ENCODE measurements at regions not wholly inside any gene's neighbourhood (a gene's known extent, or its start where the extent isn't known, plus 50 kb on each side); places are given as distances from the start of the nearest gene placed in this dataset.
"Not testable (repeated sequence)": the region's sequence is repeated elsewhere in the genome, so short reads cannot be mapped to it uniquely, and the experiment has no call there.

DNA sequence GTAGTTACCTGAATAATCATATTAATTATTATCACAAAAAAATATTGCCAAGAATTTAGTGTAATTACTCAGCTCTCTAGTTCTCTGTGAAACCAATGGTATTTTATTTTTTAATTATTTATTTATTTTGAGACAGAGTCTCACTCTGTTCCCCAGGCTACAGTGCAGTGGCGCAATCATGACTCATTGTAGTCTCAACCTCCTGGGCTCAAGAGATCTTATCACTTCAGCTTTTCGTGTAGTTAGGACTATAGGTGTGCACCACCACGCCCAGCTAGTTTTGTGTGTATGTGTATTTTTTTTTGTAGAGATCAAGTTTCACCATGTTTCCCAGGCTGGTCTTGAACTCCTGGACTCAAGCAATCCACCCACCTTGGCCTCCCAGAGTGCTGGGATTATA is 440.4 kb upstream of the CDH20 start:
- DNase-seq (ENCODE audit: low read depth): peak; percentile 68

DNA sequence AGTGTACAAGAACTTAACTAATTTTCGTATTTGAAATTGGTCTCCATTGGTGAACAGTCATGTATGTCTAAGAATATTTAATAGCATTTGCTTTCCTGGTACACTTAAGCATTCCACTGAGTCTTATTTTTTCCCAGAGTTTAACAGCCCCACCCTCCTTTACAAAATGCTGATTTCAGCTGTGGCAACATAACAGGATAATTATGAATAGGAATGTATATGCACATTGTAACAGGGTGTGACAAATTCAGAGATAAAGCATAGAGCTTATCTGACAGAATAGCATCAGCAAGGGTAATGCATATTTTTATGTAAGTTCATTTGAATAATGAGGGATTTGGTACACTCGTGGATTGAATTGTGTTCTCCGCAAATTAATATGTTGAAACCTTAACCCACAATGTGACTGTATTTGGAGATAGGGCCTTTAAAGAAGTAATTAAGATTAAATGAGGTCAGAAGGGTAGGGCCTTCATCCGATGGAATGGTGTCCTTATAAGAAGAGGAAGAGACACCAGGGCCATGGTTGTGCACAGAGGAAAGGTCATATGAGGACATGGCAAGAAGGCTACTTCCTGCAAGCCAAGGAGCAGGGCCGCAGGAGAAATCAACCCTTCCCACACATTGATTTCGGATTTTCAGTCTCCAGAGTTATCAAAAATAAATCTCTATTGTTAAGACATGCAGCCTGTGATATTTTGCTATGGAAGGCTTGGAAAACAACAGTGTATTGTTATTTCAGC is 439.7 kb upstream of the CDH20 start:
- DNase-seq (ENCODE audit: low read depth): no peak

DNA sequence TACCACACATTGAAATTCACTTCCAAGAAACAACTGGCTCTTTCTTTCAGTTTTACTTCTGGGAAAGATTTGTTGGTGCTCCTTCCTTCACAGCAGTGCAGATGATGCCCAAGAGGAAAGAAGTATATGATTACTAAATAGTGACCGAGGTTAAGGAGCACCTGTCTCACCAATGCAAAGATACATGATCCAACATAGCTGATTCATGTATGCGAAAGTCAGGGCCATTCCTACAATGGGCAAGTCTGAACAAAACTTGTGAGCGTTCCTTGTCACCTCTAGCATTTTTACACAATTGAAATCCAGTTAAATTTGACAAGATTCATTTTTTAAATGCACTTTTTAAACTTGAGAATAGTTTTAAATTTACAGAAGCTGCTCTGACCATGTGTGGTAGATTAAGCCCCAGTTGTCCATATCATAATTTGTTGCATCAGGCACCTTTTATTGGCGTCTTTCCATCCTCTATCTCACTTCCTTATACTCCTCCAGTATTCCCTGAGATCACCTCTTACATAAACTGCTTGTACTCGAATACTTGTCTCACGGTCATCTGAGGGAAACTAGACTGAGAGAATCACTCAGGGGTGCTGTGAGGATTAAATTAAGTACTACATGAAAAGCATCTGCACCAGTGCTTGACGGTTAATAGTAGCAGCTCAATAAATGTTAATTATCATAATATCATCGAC is 438.8 kb upstream of the CDH20 start:
- no peak for DNase-seq (ENCODE audit: low read depth)

DNA sequence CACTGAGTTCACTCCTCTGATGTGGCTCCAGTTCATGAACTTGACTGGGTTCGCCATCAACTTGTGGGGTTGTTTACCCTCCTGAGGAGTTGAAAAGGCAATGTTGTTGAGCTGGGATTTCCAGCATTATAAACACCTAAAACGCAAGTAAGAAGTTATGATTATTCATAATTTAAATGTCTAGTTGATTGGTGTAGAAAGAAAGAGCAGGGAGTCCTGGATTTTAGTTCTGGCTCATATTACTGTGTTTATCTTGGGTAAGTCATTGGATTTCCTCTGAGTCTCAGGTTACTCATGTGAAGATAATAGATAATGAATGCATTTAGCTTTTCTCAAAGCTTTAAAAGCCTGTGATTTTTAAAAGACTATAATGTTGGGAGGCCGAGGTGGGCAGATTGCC is 438.0 kb upstream of the CDH20 start:
- peak; percentile 1 for DNase-seq (ENCODE audit: low read depth)

DNA sequence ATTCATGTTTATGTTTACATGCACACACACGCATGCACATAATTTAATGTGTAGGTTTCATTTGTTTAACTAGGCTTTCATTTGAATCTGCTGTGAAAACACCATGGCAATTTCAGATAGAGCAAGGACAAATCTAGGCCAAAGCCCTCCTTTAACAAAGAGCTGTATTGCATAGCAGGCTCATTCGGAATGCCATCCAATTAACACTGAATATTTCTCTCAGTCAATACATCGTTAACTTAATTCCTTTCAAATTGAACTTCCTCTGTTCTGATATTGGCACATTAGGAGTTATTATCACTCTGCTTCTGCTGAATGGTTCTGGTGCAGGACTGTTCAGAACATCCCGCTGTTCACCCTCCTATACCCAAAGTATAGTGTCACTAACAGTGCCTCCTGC is 435.1 kb upstream of the CDH20 start:
- DNase-seq (ENCODE audit: low read depth): no peak

DNA sequence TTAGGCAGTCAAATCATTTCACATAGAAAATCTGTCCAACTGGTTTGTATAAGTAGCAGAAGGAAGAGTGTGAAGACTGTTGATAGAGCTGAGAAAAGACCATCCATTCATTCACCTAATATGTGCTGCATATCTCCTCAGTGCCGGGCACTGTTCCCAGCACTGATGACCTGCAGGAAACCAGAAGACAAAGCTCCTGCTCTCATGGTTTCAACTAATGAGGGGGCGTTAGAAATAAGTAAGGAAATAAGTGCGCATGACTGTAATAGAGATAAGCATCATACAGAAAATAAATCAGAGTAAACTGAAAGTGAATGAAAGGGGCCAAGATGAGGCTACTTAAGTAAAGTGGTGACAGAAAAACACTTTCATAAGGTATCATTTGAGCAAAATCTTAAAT is 427.5 kb upstream of the CDH20 start:
- no peak for DNase-seq (ENCODE audit: low read depth)

DNA sequence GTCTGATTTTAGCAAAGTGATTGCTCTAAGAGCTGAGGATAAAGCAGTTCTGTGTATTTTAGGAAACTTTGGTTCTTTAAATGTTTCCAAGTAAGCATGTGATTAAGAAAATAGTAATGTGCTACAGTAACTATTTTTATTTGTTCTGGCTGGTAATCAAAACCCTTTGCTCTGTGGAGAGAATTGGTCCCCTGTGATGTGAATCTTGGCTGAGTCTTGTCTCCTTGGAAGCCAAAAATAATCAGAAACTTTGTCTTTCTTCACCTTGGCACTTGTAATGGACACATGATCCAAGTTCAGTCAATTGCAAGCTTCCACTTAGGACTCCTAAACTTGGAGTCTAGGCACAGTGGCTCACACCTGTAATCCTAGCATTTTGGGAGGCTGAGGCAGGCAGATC is 422.7 kb upstream of the CDH20 start:
- peak; percentile 91 for DNase-seq (ENCODE audit: low read depth)

DNA sequence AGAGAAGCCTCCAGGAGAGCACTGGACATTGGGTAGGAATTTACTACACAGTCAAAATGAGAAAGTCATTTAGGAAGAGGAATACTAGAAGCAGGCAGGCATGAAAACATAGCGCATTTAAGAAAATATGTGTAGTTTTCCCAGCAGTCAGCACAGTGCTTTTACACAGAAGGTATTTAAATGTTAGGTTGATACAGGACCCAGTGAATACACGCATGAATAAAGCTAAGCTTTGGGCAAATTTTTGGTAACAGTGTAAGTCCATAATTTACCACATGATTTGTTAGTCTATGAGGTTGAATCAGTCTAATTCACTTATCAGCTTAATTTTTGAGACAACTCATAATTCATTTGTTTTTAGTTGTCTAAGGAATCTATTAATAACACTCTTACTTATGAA is 421.7 kb upstream of the CDH20 start:
- DNase-seq (ENCODE audit: low read depth): no peak

DNA sequence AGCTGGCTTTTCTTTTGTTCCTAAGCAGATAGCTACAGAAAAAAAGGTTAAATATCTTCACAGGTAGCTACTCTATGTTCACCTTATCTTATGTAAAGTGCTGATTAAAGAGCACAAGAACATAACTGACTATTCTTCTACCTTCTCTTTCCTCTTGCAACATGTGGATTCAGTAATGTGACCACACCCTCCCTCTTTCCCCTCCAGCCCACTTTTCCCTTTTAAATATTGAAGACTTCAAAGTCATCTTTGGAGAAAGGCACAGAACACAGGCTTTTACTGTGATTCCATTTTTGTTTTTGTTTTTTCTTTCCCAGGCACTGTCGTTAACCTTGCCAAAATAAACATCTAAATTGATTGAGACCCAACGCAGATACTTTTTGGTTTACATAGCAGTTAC is 418.1 kb upstream of the CDH20 start:
- no peak for DNase-seq (ENCODE audit: low read depth)

DNA sequence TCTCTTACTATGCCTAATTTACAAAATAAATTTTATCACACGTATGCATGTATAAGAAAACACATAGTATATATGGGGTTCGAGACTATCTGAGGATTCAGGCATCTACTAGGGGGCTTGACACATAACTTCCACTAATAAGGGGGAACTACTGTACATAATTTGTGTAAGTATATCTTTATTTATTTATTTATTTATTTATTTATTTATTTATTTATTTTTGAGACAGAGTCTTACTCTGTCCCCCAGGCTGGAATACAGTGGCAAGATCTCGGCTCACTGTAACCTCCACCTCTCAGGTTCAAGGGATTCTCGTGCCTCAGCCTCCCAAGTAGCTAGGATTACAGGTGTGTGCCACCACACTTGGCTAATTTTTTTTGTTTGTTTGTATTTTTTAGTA is 414.4 kb upstream of the CDH20 start:
- DNase-seq (ENCODE audit: low read depth): not testable (repeated sequence)

DNA sequence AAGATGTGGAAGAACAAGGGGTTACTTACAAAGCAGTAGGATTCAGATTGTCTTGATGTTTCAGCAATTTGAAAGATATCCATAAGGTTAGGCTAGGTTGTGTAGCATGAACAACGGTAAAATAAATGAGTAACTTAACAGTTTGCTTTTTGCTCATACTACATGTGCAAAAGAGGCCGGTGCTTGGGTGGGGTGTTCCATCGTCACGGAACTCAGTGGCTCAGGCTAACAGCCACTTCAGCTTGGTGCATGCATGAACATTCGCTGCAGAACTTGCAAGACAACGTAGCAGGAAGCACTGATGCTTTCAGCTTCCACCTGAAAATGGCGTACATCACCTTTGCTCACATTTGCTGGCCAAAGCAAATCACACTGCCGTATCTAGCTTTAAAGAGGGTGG is 407.3 kb upstream of the CDH20 start:
- no peak for DNase-seq (ENCODE audit: low read depth)

DNA sequence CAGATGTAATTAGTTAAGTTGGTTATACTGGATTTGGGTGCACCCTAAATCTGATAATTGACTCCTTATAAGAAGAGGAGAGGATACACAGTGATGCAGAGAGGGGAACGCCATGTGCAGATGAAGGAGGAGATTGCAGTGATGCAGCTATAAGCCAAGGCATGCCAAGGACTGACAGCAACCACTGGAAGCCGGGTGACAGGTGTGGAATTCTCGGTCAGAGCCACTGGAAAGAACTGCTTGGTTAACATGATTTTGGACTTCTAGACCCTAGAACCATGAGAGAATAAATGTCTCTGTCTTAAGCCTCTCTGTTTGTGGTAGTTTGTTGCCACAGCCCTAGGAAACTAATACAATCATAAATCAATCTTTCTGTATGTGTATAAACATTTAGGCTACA is 403.3 kb upstream of the CDH20 start:
- DNase-seq (ENCODE audit: low read depth): no peak

DNA sequence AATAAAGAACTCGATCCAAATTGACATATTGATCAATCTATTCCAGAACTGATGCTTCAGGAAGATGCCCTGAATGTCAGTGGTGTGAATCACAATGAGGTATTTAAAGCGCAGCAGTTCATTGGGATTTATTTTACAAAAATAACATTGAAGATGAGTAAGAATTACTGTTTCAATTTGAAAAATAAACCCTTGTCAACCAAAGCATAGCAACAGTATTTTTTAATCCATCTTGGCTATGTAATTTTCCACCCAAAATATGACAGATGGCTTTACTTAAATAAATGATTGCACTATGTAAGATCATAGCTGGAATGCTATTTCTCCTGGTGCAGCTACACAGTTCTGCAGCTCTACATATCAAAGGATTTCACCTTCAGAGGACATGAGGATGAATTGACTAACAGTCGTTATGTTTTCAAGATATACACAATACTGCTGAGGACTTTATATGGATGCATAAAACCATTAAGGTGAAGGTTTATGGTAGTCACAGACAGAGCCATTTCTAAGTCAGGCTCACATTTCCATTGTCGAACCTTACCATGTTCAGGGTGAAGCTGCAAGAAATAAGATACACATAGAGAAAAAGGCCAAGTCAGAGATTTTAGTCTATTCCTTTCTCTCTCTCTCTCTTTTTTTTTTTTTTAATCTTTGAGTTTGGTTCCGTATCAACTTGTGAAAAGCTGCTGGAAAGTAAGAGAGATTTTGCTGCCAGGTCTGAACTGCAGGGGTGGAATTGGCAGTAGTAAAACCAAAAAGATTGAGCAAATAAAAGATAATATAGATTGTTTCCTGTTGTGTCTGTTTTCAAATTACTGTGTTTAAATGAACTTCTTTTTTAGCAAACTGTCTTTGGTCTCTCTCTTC is 398.0 kb upstream of the CDH20 start:
- peak; percentile 87 for DNase-seq (ENCODE audit: low read depth)

DNA sequence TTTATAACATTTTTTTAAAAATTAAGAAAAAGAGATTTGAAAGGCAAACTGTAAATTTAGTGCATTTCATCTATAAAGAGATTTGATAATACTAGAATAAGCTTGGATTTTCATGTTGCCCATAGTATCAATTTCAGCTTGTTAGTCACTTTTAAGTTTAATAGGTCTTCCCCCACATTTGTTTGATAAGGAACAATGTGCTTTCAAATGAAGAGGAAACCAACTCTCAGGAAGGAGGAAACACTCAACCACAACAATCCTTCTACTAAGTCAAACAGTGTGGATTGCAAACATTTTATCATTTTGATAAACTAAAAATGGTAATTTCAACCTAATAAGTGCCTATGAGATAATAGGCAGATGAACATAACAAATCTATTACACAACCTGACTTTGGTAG is 397.1 kb upstream of the CDH20 start:
- DNase-seq (ENCODE audit: low read depth): no peak

DNA sequence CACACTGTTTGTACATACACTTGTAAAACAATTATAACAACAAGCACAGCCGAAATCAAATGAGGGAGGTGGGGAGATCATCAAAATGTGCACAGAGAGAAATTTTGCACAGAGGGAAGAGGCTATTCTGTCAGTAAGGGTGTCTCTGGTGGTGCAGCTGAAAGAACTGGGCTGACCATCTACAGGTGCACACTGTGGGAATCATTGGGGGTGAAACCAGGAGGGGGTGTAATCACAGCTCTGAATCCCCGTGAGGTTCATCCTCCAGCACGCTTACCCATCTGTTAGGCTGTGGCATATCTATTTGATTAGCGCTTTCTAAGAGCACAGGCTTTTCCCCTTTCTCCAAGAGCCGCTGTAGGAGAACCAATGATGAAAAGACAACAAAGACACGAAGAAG is 389.9 kb upstream of the CDH20 start:
- DNase-seq (ENCODE audit: low read depth): no peak

DNA sequence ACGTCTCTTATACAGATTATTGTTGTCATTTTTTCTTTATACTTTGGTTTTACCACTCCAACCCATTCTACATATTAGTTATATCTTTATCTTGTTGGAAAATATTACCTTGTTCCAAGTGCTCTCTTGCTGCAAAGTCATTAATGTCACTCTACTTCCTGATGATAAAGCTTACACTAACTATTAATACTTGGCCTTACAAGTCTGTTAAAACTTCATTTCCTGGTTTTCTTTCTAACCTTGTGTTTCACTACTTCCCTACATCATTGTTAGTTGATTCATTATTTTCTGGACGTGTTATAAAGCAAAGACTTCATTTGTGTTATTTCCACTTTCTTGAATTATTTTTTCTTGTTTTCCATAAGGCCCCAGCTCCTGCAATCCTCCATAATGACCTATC is 382.6 kb upstream of the CDH20 start:
- no peak for DNase-seq (ENCODE audit: low read depth)

DNA sequence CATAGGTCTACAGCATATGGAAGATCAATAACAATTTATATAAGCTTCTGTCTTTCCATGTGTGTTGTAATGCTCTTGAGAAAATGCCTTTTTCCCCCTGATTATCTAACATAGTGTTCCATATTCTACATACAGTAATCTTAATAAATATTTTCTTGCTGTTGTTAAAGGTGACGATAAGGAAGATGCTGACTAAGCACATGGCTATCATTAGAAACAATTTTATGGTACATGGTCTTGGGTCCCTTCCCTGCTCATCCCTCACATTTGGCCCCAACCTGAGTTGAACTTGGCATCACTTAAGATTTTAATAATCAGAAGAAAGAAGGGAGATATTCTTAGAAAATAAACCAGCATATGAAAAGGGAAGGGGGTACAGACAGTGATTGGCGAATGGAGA is 382.1 kb upstream of the CDH20 start:
- no peak for DNase-seq (ENCODE audit: low read depth)

DNA sequence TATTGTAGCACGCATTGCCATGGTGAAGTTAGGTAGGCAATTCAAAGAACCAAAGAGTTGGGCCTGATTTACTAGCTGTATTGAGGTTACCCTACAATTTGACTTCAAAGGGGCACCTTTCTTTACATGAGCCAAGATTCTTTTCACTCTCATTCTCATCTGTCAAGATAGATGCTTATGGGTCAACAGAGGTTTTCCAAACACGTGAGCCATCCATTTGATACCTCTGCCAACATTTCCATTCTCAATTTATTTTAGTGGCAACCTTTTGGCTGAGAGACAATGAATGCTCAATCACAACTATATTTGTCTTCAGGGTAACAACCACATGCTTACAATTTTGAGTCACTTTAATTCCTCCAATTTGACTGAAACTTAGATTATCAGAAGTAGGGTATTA is 370.6 kb upstream of the CDH20 start:
- no peak for DNase-seq (ENCODE audit: low read depth)

DNA sequence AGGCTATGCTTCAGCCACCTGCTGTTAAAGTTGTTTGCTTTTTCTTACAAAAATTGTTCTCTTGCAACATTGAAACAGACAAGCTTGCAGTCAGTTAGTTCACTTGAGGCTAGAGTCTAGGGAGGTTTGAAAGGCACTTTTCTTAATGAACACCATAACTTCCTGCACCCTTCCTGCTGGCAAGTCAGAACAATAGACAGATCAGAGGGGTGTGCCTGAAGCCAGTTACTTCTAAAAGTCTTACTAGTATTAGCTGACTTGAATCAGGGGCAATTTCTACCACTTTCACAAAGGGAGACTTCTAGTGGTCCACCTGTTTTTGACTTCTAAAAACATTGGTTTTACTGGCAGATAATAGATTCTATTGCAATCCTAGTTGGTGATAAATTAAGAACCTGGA is 367.4 kb upstream of the CDH20 start:
- no peak for DNase-seq (ENCODE audit: low read depth)

DNA sequence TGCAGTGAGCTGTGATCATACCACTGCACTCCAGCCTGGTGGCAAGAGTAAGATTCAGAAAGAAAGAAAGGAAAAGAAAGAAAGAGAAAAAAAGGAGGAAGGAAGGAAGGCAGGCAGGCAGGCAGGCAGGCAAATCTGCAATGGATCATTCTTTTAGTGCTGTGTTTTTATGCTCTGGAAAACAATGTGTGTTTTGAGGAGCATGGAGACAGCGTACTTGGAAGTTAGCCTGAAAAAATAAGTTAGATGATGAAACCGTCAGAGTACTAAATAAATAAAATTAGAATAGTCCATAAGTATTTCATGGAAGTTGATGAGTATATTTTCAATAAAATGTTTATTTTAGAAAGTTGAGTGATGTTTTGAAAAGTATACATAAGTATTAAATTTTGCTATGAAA is 366.4 kb upstream of the CDH20 start:
- peak; percentile 57 for DNase-seq (ENCODE audit: low read depth)

DNA sequence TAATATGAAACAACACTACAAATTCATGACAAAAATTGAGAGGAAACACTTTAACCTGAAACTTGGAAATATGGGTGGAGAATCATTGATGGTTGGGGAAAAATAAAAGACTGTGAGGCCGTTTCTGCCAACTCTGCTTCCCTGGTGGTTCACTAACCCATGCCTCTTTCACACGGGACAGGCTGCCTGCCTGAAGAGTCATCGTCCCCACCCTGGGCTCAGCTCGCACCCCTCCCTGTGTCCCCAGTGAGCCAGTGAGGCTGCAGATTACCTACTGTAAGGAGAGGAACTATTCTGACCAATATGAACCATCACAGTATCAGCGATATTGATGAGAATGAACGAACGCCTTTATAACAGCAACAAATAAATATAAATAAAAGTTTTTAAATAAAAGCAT is 357.8 kb upstream of the CDH20 start:
- DNase-seq (ENCODE audit: low read depth): peak; percentile 35

DNA sequence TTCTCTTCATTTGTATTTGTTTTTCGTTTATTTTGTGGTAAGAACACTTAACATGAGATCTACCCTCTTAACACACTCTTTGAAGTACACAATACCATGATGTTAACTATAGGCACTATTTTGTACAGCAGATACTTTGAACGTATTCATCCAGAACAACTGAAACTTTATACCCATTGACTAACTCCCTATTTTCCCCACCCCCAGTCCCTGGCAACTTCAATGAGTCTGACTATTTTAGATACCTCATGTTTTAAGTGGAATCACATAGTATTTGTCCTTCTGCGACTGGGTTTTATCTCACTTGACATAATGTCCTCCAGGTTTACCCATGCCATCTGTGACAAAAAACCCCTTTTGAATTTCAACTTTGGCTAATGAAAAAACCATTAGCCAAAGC is 356.3 kb upstream of the CDH20 start:
- DNase-seq (ENCODE audit: low read depth): no peak

DNA sequence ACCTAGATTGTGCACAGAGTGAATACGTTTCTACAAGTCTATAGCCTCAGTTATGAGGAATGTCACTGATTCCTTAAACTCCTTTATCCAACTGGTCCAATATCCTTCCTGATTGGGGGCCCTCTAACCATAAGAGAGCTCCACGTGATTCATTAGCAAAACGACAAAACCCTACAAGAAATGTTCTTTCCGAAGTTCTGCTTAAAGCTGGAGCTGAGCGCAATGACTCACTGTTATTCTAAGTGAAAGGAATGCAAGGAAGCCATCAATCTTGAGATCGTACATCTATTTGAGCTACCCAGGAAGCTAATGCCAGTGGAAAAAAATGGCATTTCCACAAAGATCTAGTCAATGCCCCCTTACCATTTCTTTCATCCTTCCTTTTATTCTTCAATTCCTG is 354.9 kb upstream of the CDH20 start:
- peak; percentile 71 for DNase-seq (ENCODE audit: low read depth)
